GM10248 (cell line): ENCODE measurements at regions not wholly inside any gene's neighbourhood (a gene's known extent, or its start where the extent isn't known, plus 50 kb on each side); places are given as distances from the start of the nearest gene placed in this dataset.

Experiments used
- CTCF ChIA-PET: fragments of 300-600 bp; sonication (Branson Sonifier 250); formaldehyde crosslinking; extraction: SDS; loops from one replicate; lab custom pipeline; 2021; ENCODE audit warnings: antibody characterized with exemption; lab: Yijun Ruan, JAX
- POLR2A ChIA-PET: fragments of 350-650 bp; sonication (Branson Sonifier 250); formaldehyde crosslinking; extraction: SDS; loops from one replicate; lab custom pipeline; 2020; ENCODE audit warnings: antibody characterized with exemption; lab: Yijun Ruan, JAX
- DNase-seq: peaks from one replicate; pipeline ENCODE4 v3.0.0; 2012; ENCODE audit errors: extremely low spot score
- TF ChIP-seq, protein P1 (sequence below): IDR thresholded peaks from 2 replicates; pipeline ENCODE4 v1.5.1; 2012; ENCODE audit warnings: mild to moderate bottlenecking, low read depth; ENCODE audit errors: extremely low read depth, missing control alignments, control extremely low read depth

DNA sequence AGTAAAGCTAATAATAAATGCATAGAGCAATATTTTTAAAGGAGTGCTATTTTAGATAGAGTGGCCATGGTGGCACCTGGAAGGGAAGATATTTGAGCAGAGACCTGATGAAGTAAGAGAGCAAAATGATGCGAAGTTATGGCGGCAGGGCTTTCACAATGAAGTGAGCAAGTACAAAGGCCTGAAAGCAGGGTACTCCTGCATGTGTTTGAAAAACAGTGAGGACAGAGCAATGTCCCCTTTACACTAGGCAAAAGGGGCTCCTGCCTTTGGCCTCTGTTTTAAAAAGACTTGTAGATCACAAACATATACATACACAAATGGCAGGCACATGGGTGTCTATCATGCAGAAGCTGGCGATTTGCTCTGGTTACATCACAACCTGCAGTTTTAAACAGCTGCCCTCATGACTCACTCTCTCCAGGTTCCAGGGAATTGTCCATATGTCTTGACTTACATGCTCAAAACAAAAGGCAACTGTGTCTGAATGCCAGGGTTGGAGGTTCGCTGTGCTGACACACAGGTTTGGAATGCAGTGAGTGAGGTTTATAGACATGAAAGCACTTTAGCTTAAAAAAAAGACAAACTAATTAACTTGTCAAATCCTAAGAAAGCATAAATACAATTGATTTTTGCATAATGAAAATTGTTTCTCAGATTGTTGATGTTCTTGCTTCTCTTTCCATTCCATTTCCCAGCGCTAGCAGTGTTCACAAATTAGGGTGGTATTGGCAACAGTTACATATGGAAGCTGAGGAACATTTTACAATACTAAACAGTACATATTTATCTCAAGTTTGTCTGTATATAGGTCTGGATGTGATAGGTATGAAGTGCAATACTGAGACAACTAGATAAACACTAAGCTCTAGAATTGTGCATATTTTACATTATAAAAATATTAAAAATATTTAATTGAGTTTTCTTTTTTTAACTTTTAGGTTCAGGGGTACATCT lies 313.9 kb downstream of the BARHL2 start:
- DNase-seq: no peak
- CTCF ChIA-PET: interaction anchor here (0.9 kb wide), 1 partner anchor 11 kb away, joined by 4 read pairs; no protein-coding TSS in a partner anchor
- POLR2A ChIA-PET: no interaction called here
- TF ChIP-seq, protein P1, sequence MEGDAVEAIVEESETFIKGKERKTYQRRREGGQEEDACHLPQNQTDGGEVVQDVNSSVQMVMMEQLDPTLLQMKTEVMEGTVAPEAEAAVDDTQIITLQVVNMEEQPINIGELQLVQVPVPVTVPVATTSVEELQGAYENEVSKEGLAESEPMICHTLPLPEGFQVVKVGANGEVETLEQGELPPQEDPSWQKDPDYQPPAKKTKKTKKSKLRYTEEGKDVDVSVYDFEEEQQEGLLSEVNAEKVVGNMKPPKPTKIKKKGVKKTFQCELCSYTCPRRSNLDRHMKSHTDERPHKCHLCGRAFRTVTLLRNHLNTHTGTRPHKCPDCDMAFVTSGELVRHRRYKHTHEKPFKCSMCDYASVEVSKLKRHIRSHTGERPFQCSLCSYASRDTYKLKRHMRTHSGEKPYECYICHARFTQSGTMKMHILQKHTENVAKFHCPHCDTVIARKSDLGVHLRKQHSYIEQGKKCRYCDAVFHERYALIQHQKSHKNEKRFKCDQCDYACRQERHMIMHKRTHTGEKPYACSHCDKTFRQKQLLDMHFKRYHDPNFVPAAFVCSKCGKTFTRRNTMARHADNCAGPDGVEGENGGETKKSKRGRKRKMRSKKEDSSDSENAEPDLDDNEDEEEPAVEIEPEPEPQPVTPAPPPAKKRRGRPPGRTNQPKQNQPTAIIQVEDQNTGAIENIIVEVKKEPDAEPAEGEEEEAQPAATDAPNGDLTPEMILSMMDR: no peak

DNA sequence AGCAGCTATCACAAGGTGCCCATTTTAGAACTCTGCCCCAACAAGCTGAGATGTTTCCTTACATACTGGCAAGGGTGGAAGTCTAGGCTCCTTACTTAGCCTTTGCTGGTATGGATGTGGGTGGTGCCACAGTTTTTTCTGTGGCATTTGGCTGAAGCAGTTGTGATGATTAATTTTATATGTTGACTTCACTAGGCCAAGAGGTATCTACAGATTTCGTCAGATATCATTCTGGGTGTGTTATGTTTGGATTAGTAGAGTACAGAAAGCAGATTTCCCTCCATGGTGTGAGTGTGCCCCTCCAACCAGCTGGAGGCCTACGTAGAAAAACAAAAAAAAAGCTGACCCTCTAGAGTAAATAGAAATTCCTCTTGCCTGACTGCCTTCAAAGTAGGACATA lies 317.0 kb downstream of the BARHL2 start:
- TF ChIP-seq, protein P1: no peak
- DNase-seq: no peak
- POLR2A ChIA-PET: no interaction called here
- CTCF ChIA-PET: no interaction called here

DNA sequence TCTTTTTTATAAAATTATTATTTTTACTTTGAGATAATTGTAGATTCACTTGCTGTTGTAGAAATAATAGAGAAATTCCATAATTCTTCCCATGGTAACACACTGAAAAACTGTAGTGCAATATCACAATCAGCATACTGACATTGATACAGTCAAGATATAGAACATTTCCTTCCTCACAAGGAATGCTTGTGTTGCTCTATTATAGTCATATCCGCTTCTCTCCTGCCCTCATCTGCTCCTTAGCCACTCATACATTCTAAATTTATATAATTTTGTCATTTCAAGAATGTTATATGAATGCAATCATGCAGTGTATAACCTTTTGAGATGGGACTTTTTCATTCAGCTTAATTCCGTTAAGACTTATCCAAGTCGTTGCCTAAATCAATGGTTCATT lies 320.2 kb downstream of the BARHL2 start:
- TF ChIP-seq, protein P1: no peak
- POLR2A ChIA-PET: no interaction called here
- CTCF ChIA-PET: no interaction called here
- DNase-seq: no peak

DNA sequence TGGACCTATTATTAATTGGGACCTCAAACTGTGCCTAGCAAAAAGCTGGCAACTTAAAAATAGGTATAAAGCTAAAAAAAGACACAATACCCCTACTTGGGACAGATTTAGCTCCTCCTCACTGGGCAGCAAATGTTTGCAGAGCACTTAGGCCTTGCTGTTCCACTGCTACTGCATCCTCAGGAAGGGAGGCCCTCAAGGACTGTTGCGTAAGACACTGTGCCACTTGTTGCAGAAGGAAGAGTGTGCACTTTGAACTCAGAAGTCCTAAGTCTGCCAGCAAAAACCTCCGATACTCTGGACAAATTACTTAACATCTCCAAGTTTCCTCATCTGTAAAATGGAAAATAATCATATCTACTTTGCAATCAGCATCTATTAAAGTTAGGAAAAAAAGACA lies 322.9 kb downstream of the BARHL2 start:
- POLR2A ChIA-PET: no interaction called here
- DNase-seq: no peak
- CTCF ChIA-PET: interaction anchor here (0.9 to 1.3 kb wide), 2 partner anchors 9 to 185 kb away, joined by 3 to 4 read pairs; no protein-coding TSS in a partner anchor
- TF ChIP-seq, protein P1: no peak

DNA sequence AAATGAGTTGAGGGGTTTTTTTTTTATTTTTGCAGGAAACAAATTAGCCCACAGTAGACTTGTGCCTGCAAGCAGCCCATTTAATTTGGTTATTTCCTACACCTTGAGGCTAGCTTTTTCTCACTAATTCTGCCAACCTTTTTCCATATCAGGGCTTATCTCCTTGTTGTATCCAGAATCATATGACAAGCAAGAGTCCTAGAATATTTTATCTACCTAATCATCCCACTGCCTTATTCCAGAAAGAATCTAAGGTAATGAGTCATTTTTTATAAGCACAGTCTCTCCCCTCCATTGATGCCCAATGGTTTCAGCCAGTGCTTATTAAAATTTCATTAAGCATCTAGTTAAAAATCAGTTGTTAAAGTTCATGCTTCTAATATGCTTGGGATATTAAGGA lies 324.1 kb downstream of the BARHL2 start:
- TF ChIP-seq, protein P1: no peak
- ChIA-PET CTCF (interaction anchor here (1.3 kb wide), 1 partner anchor 186 kb away, joined by 4 read pairs; no protein-coding TSS in a partner anchor), POLR2A (no interaction called here)
- DNase-seq: no peak

DNA sequence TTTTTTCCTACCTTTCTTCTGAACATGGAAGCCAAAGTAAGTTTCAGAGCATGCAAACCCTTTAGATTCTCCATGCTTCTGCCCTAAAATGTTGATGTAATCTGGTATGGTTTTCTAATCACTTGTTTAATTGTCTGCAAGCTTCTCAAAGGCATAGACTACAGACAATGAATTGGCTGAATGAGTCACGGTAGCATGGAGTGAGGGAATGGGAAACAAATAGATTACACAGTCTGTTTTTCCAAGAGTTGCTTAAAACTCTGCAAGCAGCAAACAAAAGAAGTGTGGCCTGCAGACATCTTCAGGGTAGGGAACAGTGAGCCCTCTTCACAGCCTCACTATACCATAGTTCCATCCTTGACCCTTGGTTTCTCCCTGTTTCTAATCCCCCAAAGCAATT lies 326.0 kb downstream of the BARHL2 start:
- TF ChIP-seq, protein P1: no peak
- ChIA-PET POLR2A (no interaction called here), CTCF (no interaction called here)
- DNase-seq: no peak
